Peyer's patch (tissue), 4 donors: ENCODE measurements at regions not wholly inside any gene's neighbourhood (a gene's known extent, or its start where the extent isn't known, plus 50 kb on each side); places are given as distances from the start of the nearest gene placed in this dataset.

Experiments used
- CTCF ChIP-seq, 6 experiments: fragments of 450-650 bp in 4 of 6; fragments of 200-600 bp in 2 of 6; sonication (generic) in 1 of 6; IDR thresholded peaks; one replicate each; pipeline ENCODE4 v1.5.1; 2017 to 2019; ENCODE audit warnings: antibody characterized with exemption in 6 of 6, mild to moderate bottlenecking in 3 of 6, moderate library complexity in 1 of 6
- POLR2A ChIP-seq, 2 donors: fragments of 450-650 bp; IDR thresholded peaks; one replicate each; pipeline ENCODE4 v1.5.1; 2017; ENCODE audit warnings: antibody characterized with exemption in 2 of 2, mild to moderate bottlenecking in 2 of 2, moderate library complexity in 2 of 2

- no peak for TF ChIP-seq CTCF (IDR thresholded peaks at IDR 0.05)
- TF ChIP-seq POLR2A (IDR thresholded peaks at IDR 0.05): no peak
Measured at GRCh38 chr12:28759333-28759732, 389.7 kb upstream of the FAR2 start.
